ENCODE measurements at regions not wholly inside any gene's neighbourhood (a gene's known extent, or its start where the extent isn't known, plus 50 kb on each side); places are given as distances from the start of the nearest gene placed in this dataset.

GRCh38 chr12:115639648-115640012, 637.9 kb downstream of the MED13L start:
- no peak for DNase-seq (ENCODE audit: low read depth)

- no peak for DNase-seq (ENCODE audit: low read depth)
These were observed 638.5 kb downstream of the MED13L start for GRCh38 chr12:115638733-115639647.

GRCh38 chr12:115636546-115636945, 640.9 kb downstream of the MED13L start:
- no peak for DNase-seq (ENCODE audit: low read depth)

DNA sequence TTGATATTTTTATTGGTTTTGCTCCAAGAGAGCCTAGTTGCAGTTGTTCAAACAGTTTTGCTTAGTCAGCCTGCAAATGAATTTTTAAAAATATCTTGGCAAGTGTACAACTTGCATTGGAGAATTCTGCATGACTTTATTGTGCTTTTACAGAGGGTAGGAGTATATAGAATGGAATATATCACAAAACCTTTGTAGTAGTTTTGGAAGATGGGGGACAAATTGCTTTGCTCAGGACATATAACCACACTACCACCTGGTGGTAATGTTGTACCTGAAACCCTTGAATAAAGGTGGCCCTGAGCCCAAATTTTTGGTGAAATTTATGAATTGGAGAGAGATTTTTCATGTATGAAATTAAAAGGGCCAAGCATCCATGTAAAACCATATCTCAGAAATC, 645.2 kb downstream of the MED13L start:
- peak; percentile 9 for DNase-seq (ENCODE audit: low read depth)

DNA sequence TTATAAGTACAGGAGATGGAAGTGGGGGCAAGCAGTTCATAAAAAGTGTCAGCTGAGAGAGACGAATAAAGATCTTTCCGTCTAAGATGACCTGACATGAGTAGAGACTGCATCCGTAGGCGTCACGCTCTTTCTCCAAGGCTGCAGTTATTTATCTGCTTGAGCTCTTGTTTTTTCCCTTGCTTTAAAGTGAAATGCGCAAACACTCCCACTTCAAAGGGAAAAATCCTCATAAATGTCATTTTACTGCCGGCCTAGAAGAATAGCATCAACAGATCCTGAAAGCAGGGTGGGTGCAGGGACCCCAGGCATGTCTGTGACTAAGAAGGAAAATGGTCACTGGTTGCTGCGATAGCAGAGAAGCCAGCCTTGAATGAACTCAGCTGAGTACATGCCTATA, 647.4 kb downstream of the MED13L start:
- no peak for DNase-seq (ENCODE audit: low read depth)

DNA sequence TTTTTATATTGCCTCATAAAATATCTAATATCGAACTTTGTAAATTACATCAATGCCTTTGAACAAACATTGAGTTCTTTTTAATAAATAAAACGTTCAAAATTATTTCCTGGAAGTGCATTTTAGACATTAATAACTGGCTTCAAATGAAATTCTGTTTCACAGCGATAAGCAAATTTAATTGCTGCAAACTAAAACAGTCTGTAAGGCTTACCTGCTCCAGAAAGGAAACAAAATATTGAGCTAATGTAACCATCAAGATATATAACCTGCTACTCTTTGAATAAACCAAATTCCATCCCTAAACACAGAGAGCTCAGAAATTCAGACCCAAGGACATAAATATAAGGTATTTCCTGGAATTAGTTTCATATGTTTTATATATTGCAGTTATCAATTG, 651.3 kb downstream of the MED13L start:
- no peak for DNase-seq (ENCODE audit: low read depth)

DNA sequence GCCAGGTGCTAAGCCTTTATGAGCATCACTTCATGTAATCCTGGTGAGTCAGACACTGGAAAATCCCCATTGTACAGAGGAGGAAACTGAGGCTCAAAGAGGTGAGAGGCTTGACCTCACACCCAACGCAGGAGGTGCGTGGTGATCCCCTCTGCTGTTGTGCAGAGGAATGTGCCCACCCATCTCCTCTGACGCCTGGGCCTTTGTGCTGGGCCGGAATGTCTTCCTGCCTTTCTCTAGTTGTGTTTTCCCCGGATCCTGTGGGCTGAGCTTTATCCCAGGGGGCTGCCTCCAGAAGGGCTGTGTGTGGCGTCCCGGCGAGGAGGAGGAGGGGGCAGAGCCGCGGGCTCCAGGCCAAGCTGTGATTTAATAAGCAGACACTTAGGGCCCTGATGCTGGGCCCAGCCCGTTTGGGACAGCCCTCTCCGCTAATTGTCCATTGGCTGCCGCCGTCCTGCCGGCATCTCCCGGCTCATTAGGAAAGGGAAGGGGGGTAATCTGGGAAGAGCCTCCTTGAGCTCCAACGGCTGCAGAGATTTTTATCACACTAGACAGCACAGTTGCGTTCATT, 653.6 kb downstream of the MED13L start:
- no peak for DNase-seq (ENCODE audit: low read depth)

DNA sequence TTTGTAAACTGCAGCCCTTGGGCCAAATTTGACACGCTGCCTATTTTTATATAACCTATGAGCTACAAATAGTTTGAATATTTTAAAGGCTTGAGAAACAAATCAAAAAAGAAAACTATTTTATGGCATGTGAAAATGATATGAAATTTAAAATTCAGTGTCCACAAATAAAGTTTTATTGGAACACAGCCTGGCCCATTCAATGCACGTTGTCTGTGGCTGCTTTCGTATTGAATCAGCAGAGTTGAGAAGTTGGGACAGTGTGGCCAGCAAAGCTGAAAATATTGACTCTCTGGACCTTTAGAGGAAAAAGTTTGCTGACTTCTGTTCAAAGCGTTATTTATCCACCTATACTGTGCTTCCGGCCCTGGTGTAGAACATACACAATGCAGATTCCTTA, 654.2 kb downstream of the MED13L start:
- no peak for DNase-seq (ENCODE audit: low read depth)

- no peak for DNase-seq (ENCODE audit: low read depth)
These were observed 656.7 kb downstream of the MED13L start for GRCh38 chr12:115620816-115621215.

- no peak for DNase-seq (ENCODE audit: low read depth)
These were observed 657.6 kb downstream of the MED13L start for GRCh38 chr12:115619889-115620288.

- no peak for DNase-seq (ENCODE audit: low read depth)
These were observed 658.4 kb downstream of the MED13L start for GRCh38 chr12:115619061-115619460.

GRCh38 chr12:115618105-115618504, 659.4 kb downstream of the MED13L start:
- no peak for DNase-seq (ENCODE audit: low read depth)

- DNase-seq (ENCODE audit: low read depth): no peak
These were observed 660.1 kb downstream of the MED13L start for GRCh38 chr12:115617391-115617790.

GRCh38 chr12:115611477-115611876, 666.0 kb downstream of the MED13L start:
- no peak for DNase-seq (ENCODE audit: low read depth)

DNA sequence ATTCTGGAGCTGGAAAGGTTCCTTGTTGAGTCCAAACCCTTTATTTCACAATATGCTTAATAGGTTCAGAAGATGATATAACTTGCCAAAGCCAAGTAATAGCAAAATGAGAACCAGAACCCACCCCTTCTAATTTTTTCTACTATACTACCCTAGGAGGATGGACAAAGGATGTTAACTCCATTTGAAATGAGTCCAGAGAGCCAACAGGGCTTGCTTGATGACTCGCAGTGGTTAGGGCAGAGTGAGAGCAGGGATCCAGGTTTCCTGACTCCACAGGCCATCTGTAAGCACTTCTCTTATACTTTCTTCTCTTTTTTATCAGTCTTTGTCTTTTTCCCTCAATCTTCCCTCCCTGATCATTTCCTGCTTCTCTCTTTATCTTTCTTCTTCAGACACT, 668.1 kb downstream of the MED13L start:
- DNase-seq (ENCODE audit: low read depth): no peak

DNA sequence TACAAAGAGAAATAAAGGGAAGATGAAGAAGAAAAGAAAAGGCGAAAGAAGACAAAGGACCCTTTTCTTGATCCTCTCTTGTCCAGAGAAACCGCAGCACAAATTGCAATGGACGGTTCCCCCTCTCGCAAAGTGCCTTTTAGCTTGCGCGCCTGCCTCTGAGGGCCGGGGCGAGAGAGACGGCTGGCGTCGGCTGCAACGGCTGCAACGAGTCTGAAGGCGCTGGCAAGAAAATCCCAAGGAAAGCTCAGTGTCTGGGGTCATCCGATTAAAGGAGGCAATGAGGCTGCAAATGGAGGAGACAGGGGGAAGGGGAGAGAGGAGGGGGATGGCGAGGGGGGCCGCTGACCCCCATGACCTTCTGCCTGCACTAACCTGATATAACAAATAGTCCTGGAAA, 671.5 kb downstream of the MED13L start:
- DNase-seq (ENCODE audit: low read depth): no peak

GRCh38 chr12:115598871-115599811, 678.4 kb downstream of the MED13L start:
- DNase-seq (ENCODE audit: low read depth): no peak

DNA sequence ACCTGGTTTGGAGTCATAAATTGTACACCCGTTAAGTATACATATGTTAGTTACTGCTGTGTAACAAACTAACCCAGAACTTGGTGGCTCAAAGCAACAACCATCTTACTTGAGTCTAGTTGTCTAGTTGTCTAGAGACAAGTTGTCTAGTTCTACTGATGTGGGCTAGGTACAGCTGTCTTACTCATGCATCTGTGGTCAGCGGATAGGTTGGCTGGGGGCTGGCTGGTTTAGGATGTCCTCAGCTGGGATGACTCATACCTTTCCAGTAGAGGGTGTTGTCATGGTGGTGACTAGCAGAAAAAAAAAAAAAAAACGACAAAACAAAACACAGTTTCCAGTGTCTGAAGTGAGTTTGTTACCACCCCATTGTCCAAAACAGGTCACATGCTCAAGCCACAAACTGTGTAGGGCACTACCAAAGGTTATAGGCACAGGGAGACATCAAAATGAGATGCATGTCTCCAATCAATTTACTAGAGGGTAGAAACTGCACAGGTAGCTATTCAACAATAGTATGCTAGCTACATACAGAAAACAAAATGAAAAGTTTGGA, 680.3 kb downstream of the MED13L start:
- DNase-seq (ENCODE audit: low read depth): peak; percentile 33

DNA sequence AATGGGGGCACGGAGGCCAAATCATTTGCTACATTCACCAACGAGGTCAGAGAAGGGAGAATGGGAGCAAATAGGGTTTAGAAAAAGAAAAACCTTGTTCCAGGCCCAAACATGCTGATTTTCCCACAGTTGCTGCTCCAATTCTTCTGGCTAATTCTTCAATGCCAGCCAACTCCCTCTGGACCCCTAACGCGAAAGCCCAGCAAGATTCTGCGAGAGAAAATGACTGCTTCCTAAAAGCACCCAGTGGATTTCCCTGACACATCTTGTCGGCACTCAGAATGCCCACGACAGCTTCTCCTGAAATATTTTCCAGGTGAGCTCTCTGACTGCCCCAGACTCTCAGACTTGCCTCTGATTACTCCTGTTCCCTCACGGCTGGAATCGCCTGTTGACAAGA, 689.4 kb downstream of the MED13L start:
- DNase-seq (ENCODE audit: low read depth): no peak

GRCh38 chr12:115584156-115584555, 693.3 kb downstream of the MED13L start:
- DNase-seq (ENCODE audit: low read depth): no peak

DNA sequence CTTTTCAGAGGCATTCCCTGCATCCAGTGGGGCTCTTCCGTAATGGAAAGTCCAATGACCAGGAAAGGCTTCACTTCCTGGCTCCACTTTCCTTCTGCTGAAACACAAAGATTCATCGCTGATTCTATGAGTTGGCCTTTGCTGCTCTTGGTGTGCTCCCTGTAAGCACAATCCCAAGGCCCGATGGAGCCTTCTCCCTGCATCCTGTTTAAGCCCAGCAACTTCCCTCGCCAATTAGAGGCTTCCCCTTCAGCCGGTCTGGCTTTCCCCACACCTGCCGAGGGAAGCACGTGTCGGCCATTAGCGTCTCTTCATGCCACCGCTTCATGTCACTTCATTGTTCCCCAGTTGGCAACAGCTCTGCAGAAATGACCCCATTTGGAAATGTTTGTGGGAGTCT, 693.9 kb downstream of the MED13L start:
- no peak for DNase-seq (ENCODE audit: low read depth)

GRCh38 chr12:115577401-115577800, 700.1 kb downstream of the MED13L start:
- no peak for DNase-seq (ENCODE audit: low read depth)
